HG03575 (cell line): ENCODE measurements at regions not wholly inside any gene's neighbourhood (a gene's known extent, or its start where the extent isn't known, plus 50 kb on each side); places are given as distances from the start of the nearest gene placed in this dataset.
"Not testable (repeated sequence)": the region's sequence is repeated elsewhere in the genome, so short reads cannot be mapped to it uniquely, and the experiment has no call there.

ENCODE experiments used
- ATAC-seq: cut with Tn5 transposase; IDR thresholded peaks from one replicate; pipeline ENCODE4 v1.9.1; 2021; ENCODE audit not compliant: unreplicated experiment, insufficient number of reproducible peaks, low FRiP score; ENCODE audit errors: extremely low read depth

GRCh38 chr4:77220828-77221613 is 64.0 kb downstream of the CCNG2 start:
- ATAC-seq = no peak

GRCh38 chr4:77225022-77225421 is 68.0 kb downstream of the CCNG2 start:
- no peak for ATAC-seq

DNA sequence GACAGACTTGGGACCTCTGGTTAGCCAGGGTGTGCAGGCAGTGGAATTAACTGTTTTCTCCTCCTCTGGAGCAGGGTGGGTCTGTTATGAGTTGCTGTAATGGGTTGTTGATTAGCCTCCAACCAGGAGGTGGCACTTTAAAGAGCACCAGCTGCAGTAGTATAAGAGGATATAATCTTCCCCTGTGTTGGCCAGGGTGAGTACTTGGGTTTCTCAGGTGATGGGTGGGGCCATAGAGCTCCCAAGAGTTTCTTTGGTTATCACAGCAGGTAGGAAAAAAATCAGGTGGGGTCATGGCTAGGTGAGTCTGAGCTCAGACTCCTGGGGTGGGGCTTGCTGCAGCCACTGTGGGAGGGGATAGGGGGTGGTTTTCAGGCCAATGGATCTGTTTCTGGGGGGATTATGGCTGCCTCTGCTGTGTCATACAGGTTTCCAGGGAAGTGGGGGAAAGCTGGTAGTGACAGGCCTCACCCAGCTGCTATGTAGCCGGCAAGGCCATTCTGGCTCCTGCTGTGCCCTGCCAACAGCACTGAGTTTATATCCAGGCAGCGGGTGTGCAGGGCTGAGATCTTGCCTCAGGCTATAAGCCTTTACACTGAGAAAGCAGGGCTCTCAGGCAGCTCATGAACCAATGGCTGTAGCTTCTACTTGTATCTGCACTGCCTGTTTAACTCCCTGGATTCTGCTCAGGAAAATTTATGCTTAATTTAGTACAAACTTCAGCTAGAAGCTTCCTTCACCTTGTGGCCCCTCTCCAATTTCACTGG is 70.1 kb downstream of the CCNG2 start:
- no peak for ATAC-seq

DNA sequence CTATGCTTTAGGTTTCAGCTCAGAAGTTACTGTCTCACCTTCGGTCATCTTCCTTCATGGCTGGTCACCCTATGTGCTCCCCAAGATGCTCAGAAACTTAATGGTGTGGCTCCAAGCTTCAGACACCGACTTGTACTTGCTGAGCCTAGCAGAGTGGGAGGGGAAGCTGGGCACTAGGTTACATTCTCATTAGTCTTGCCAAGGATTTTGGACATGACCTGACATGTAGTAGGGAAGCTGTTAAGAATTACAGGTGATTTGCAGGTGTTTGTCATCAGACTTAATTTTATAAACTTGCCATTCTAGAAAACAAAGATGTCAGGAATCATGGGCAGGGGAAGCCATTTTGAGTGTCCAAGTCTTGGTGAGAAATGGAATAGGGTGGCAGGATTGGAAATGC is 72.4 kb downstream of the CCNG2 start:
- ATAC-seq = no peak

DNA sequence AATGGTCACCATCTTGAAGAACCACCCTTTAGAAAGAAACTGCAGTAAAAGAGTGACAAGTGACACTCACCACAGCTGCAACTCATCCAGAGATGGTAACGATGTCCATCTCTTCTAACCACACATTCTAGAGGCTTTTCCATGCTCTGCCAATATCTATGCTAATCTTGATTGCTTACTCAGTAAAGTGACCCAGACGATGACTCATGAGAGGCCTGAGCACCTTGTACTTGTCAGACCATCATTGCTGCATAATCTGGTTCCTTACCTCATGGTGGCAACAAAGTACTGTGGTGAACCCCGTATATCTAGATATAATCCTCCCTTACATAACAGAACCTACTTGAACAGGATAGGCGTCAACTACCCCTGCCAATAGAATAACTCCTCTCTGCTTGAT is 75.6 kb downstream of the CCNG2 start:
- ATAC-seq = no peak

- ATAC-seq = no peak
Observed at GRCh38 chr4:77235289-77235854, 78.4 kb downstream of the CCNG2 start.

- no peak for ATAC-seq
Observed at GRCh38 chr4:77236806-77237205, 79.8 kb downstream of the CCNG2 start.

- ATAC-seq = no peak
Observed at GRCh38 chr4:77240469-77241066, 83.6 kb downstream of the CCNG2 start.

DNA sequence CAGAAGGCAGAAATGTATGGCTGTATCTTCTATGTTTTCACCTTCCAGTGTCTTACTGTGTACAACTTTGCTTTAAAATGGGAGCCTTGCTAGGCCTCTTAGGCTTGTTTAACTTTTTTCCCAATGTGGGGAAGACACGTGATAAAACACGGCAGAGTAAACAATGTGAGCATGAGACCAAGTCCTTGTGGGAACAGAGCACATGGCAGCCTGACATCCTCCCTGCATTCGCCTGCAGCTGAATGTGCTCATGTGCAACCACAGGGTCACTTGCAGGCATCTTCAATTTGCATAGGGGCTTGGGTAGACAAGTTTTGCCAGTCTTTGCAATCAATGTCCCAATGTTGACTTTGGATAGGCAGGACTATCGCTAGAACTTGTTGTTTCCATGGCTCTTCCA is 91.8 kb downstream of the CCNG2 start:
- no peak for ATAC-seq

DNA sequence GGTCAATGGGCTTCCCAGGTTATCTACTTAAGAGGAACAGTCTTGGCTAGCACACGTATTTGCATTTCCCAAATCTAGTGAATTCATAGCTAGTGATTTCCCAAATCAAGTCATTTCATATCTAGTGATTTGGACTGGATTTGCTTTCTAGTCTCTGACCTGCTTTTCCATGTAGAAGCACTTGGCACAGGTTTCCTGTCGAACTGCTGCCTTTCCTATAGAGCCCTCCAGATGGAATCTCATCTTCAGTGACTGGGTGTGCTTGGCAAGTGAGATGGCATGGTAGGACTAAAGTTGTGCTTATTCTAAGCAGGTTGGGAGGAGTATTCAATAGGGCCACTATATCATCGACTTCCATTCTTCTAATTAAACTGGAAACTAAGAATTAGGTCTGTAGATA is 94.7 kb downstream of the CCNG2 start:
- no peak for ATAC-seq

DNA sequence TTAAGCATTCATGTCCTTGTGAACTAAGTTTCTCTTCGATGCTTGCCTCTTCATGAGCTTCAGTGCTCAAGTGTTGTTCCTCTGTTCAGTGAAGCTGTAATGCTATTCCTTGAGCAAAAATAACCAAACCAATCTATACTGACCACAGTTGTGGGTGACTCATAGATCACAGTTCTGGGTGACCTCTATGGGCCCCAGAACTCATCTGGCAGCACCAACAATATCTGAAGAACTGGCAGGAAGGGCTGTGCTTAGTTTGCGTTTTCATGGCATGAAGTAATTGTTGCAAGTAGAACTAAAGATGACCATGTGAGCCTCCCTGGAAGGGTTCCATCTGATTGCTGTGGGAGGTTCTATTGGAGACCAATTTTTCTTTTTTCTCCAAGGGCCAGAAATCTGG is 106.2 kb downstream of the CCNG2 start:
- ATAC-seq = no peak

GRCh38 chr4:77263976-77264375 is 107.0 kb downstream of the CCNG2 start:
- ATAC-seq = not testable (repeated sequence)

GRCh38 chr4:77264826-77265225 is 107.8 kb downstream of the CCNG2 start:
- no peak for ATAC-seq

DNA sequence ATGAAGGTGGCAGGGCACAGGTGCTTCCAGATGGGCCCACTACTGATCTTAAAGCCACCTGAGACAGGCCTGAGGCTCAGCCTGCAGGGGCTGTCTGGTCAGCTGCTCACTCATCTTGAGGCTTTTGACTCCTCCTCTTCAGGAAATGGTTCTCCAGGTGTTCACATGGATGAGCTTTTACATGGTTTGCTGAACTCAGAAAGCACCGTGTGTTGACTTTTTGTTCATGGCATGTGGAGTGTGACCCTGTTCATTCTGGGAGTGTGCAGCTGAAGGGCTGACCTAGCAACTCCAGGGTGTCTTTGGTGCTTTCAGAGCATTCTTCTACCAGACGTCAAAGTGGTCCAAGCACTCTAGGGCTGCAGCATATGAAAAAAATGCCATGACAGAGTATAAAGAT is 111.1 kb downstream of the CCNG2 start:
- ATAC-seq = no peak

- ATAC-seq = no peak
Observed at GRCh38 chr4:77269505-77269904, 112.5 kb downstream of the CCNG2 start.

DNA sequence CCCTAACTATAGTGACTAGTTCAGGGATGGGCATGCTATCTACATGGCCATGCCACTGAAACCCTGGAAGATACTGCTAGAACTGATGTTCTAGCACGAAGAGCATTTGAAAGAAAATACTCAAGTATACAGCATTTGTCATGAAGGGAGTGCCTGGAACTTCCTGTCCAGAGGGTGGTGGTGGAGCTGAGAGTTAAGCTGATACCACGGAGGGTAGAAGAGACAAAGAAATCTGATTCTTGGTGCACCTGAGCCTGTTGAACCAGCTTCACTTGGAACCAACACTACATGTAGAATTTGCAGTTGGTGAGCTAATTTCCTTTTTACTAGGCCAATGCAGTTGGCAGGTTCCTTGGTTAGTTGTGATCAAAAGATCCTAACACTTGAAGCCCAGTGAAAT is 116.4 kb downstream of the CCNG2 start:
- ATAC-seq = no peak

DNA sequence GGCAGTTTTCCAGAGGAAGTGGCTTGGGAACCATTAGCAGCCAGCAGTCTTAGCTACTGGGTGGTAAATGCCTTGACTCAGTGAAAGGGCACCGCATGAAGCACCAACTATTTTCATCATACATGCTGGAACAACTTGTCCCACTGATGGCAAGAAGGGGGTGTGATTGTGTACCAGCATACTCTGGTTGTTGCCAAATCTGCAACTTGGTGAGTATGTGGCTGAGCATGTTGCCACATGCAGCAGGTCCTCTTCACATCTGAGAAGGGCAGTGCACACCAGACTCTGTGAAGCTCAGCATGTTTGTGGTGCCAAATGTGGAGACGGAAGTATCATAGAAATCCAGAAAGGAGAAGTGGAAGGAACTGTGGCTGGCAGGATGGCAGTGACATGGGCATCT is 122.1 kb downstream of the CCNG2 start:
- ATAC-seq = not testable (repeated sequence)

GRCh38 chr4:77282305-77282704 is 125.3 kb downstream of the CCNG2 start:
- no peak for ATAC-seq

DNA sequence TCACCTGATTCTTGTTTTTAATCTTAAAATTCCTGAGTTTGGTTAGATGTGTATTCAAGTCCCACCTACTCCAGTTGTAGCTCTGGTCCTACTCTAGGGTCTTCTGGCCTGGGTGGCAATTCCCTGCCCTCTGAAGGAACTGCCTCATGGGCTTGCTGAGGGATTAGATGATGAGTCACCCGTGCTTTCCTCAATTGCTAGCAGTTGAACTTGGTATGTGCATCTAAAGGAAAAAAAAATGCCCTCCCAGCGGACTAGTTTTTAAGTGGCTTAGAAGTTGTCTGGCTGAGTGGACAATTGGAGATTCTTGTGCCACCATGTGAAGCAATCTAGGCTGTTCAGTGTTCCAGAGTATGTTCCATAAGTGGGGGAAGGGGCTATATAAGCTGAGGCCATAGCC is 127.0 kb downstream of the CCNG2 start:
- ATAC-seq = no peak

GRCh38 chr4:77286906-77287305 is 129.9 kb downstream of the CCNG2 start:
- ATAC-seq = no peak
